Mononuclear cell (primary cell): ENCODE measurements at regions not wholly inside any gene's neighbourhood (a gene's known extent, or its start where the extent isn't known, plus 50 kb on each side); places are given as distances from the start of the nearest gene placed in this dataset.
"Not testable (repeated sequence)": the region's sequence is repeated elsewhere in the genome, so short reads cannot be mapped to it uniquely, and the experiment has no call there.

ENCODE experiments used
- H3K27me3 ChIP-seq: 2 replicates; pipeline ENCODE4 v1.6.0; 2011; ENCODE audit warnings: low read length, control low read depth; ENCODE audit not compliant: insufficient read depth
- H3K4me1 ChIP-seq: 2 replicates; pipeline ENCODE4 v1.5.1; 2011; ENCODE audit warnings: mild to moderate bottlenecking, low read length, control low read depth; ENCODE audit not compliant: insufficient read depth
- H3K4me3 ChIP-seq: 2 replicates; pipeline ENCODE4 v1.5.1; 2011; ENCODE audit warnings: mild to moderate bottlenecking, low read length, moderate library complexity
- H3K9me3 ChIP-seq: 2 replicates; pipeline ENCODE4 v1.5.1; 2011; ENCODE audit warnings: low read depth, mild to moderate bottlenecking, control low read depth, low read length

- not testable (repeated sequence) for H3K9me3 ChIP-seq, H3K4me3 ChIP-seq, H3K27me3 ChIP-seq
- peaks cover 16% of the 10 kb centered on the region for H3K4me1 ChIP-seq
These were observed 148.0 kb downstream of the LAT start for GRCh38 chr16:29132869-29133268.

DNA sequence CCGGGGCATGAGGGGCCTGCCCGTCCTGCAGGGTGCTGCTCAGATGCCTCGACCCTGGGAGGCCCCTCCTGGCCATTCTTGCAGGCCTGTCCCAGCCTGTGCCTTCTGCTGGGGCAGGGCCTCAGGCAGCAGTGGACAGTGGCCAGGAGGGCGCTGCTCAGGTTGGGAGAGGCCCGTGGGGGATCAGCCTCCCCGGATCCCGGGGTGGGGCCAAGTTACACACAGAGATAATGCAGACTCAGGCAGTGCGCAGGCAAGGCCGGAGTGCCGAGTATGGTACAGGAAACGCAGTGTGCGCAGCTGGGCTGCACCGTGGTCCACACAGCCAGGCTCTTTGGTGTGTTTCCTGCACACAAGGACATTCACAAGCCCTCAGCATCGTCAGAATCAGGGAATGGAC lies 147.6 kb downstream of the LAT start:
- H3K4me3 ChIP-seq, H3K27me3 ChIP-seq, H3K9me3 ChIP-seq: not testable (repeated sequence)
- H3K4me1 ChIP-seq: peaks cover 13% of the 10 kb centered on the region

GRCh38 chr16:29130901-29131851 lies 146.3 kb downstream of the LAT start:
- not testable (repeated sequence) for H3K4me3 ChIP-seq, H3K9me3 ChIP-seq, H3K27me3 ChIP-seq
- peaks cover 25% of the 10 kb centered on the region for H3K4me1 ChIP-seq

GRCh38 chr16:29130131-29130711 lies 145.4 kb downstream of the LAT start:
- H3K27me3 ChIP-seq, H3K4me3 ChIP-seq, H3K9me3 ChIP-seq: not testable (repeated sequence)
- H3K4me1 ChIP-seq: peaks cover 34% of the 10 kb centered on the region

- H3K4me3 ChIP-seq, H3K9me3 ChIP-seq: not testable (repeated sequence)
These were observed 144.7 kb downstream of the LAT start for GRCh38 chr16:29129458-29130038.

GRCh38 chr16:29128732-29129457 lies 144.0 kb downstream of the LAT start:
- not testable (repeated sequence) for H3K27me3 ChIP-seq, H3K9me3 ChIP-seq, H3K4me3 ChIP-seq
- peaks cover 40% of the 10 kb centered on the region for H3K4me1 ChIP-seq

More at GRCh38 chr16:29129458-29130038, 144.7 kb downstream of the LAT start:
- H3K4me1 ChIP-seq: peaks cover 40% of the 10 kb centered on the region
- not testable (repeated sequence) for H3K27me3 ChIP-seq

- not testable (repeated sequence) for H3K27me3 ChIP-seq, H3K9me3 ChIP-seq, H3K4me3 ChIP-seq
- H3K4me1 ChIP-seq: peaks cover 40% of the 10 kb centered on the region
These were observed 143.1 kb downstream of the LAT start for GRCh38 chr16:29127806-29128420.

DNA sequence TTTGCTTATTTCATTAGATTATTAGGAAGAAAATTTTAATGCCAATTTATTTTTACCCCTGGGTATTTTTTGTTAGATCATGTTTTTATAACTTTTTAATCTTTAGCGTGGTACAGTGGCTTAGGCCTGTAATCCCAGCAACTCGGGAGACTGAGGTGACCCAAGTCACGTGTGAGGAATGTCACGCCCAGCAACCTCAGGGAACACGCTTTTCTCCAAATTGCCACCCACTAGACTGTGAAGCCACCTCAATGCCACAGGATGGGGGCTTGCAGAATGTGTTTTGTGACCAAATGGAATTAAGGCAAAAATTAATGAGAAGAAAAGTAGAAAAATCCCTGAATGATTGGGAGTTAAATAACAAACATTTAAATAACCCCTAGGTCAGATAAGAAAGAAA lies 141.8 kb downstream of the LAT start:
- Histone ChIP-seq H3K9me3 (no peaks in the 10 kb centered on the region), H3K4me3 (no peak overlapping the region), H3K27me3 (no peaks in the 10 kb centered on the region), H3K4me1 (peaks cover 40% of the 10 kb centered on the region)

- Histone ChIP-seq H3K9me3 (no peaks in the 10 kb centered on the region), H3K4me3 (no peak overlapping the region), H3K4me1 (peaks cover 40% of the 10 kb centered on the region)
These were observed 141.2 kb downstream of the LAT start for GRCh38 chr16:29126057-29126494.

DNA sequence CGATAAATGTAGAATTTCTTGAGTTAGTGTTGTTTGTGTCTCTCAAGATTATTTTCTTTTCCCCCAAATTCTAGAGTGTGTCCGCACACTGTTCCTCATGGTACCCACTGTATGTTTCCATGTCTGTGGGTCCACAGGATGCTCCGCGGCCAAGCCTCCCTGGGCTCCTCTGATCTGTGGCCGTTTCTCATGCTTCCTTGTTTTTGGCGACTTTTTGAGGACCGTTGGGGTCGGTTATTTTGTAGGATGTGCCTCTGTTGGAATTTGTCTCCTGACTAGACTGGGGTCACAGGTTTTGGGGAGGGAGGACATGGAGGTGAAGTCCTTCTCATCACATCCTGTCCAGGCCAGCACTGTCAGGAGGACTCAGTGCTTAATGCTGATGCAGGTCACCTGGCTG lies 140.0 kb downstream of the LAT start:
- Histone ChIP-seq H3K27me3 (no peaks in the 10 kb centered on the region), H3K4me3 (no peak overlapping the region), H3K9me3 (no peaks in the 10 kb centered on the region), H3K4me1 (peaks cover 39% of the 10 kb centered on the region)

More at GRCh38 chr16:29126057-29126494, 141.2 kb downstream of the LAT start:
- no peaks in the 10 kb centered on the region for H3K27me3 ChIP-seq

GRCh38 chr16:29124162-29124561 lies 139.3 kb downstream of the LAT start:
- H3K9me3 ChIP-seq, H3K4me3 ChIP-seq, H3K27me3 ChIP-seq: not testable (repeated sequence)
- peaks cover 36% of the 10 kb centered on the region for H3K4me1 ChIP-seq

- H3K4me1 ChIP-seq: peaks cover 47% of the 10 kb centered on the region
- H3K9me3 ChIP-seq, H3K4me3 ChIP-seq, H3K27me3 ChIP-seq: not testable (repeated sequence)
These were observed 135.8 kb downstream of the LAT start for GRCh38 chr16:29120680-29121079.

DNA sequence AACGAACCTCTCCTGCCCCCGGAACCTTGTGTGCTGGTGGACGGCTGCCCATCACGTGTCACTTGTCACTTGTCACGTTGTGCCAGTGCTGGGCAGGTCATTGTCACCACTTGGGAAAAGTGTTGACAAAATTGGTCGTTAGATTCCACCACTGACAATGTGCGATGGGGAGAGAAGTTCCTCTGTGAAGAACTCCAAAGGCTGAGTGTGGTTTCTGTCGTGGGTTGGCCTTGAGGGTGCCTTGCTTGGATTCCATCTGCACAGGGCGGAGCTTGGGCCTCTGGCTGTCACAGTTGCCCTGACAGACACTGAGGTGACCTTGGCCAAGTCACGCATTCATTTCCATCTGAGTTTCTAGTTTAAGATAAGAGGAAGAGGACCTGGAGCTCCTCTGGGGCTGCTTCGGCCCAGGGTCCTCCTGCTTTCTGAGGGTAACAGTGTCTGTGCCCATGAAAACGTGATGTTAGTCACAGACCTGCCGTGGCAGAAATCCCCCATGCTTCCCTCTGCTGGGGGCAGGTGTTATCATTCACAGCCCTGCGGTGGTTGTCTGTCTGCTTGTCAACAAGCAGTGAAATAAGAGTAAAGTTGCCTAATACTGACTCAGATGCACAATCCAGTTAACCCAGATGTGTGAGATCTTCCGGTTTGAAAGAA lies 133.6 kb downstream of the LAT start:
- H3K4me3 ChIP-seq, H3K9me3 ChIP-seq, H3K27me3 ChIP-seq: not testable (repeated sequence)
- H3K4me1 ChIP-seq: peaks cover 51% of the 10 kb centered on the region

DNA sequence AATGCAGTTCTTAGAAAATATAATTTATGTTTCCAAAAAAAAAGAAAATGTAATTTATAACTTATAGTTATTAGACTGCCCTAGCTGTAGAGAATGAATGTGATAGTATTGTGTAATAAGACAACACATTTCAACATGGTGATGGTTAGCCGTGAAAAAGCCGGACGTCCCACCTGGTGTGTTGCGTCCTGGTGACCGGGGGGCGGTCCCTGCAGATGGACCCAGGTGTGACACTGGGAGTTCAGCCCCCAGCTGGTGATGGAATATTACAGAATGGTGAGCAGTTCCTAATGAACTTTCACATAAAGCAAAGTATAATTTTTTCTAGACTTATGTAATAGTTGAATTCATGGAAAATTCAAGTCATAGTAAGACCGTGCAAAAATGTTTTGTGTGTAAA lies 132.8 kb downstream of the LAT start:
- Histone ChIP-seq H3K27me3 (no peaks in the 10 kb centered on the region), H3K4me3 (no peak overlapping the region), H3K4me1 (peaks cover 56% of the 10 kb centered on the region), H3K9me3 (no peaks in the 10 kb centered on the region)
